PC-3 (cell line): ENCODE measurements at regions not wholly inside any gene's neighbourhood (a gene's known extent, or its start where the extent isn't known, plus 50 kb on each side); places are given as distances from the start of the nearest gene placed in this dataset.

ENCODE experiments used
- CTCF ChIP-seq: fragments of 300-600 bp; sonication (generic); conservative IDR thresholded peaks from 2 replicates; pipeline ENCODE4 v1.5.1; 2017; ENCODE audit warnings: antibody characterized with exemption, low read depth, mild to moderate bottlenecking, low read length
- EZH2 ChIP-seq: fragments of 300-600 bp; sonication (generic); IDR thresholded peaks from one replicate; pipeline ENCODE4 v1.6.1; 2017; ENCODE audit warnings: antibody characterized with exemption, mild to moderate bottlenecking, low read length; ENCODE audit not compliant: unreplicated experiment

- TF ChIP-seq CTCF (no peak), EZH2 (no peak)
Measured at GRCh38 chr4:187207931-187208330, 484.3 kb upstream of the FAT1 start.
